22Rv1 (cell line): ENCODE measurements at regions not wholly inside any gene's neighbourhood (a gene's known extent, or its start where the extent isn't known, plus 50 kb on each side); places are given as distances from the start of the nearest gene placed in this dataset.

ENCODE experiments used
- ZFX ChIP-seq: fragments of 450-650 bp; IDR thresholded peaks from 2 replicates; pipeline ENCODE4 v1.6.1; 2017; ENCODE audit warnings: antibody characterized with exemption, borderline replicate concordance
- TF ChIP-seq, protein P1 (sequence below): fragments of 450-650 bp; IDR thresholded peaks from 2 replicates; pipeline ENCODE4 v1.5.1; 2017; ENCODE audit warnings: mild to moderate bottlenecking

DNA sequence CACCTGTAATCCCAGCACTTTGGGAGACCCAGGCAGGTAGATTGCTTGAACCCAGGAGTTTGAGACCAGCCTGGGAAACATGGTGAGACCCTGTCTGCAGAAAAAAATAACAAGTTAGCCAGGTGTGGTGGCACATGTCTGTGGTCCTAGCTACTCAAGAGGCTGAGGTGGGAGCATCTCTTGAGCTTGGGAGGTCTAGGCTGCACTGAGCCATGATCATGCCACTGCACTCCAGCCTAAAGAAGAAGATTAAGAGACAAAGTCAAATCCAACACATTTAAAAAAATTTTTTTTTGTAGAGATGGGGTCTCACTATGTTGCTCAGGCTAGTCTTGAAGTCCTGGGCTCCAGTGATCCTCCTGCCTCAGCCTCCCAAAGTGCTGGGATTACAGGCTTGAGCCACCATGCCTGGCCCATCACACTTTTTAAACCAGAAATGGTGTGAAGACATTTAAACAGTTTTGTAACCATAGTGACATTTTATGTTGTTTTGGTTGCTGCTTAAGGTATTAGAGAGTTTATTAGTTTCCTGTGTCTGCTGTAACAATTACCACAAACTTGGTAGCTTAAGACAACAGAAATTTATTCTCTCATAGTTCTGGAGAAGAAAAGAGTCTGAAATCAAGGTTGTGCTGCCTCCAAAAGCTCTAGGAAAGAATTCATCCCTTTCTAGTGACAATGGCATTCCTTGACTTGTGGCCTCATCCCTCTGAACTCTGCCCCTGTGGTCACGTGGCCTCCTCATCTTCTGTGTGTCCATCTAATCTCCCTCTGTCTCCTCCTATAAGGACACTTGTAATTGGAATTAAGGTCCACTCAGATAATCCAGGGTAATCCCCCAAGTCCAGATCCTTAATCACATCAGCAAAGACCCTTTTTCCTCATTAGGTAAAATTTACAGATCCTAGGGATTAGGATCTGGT lies 104.6 kb upstream of the TNFAIP3 start:
- TF ChIP-seq, protein P1, sequence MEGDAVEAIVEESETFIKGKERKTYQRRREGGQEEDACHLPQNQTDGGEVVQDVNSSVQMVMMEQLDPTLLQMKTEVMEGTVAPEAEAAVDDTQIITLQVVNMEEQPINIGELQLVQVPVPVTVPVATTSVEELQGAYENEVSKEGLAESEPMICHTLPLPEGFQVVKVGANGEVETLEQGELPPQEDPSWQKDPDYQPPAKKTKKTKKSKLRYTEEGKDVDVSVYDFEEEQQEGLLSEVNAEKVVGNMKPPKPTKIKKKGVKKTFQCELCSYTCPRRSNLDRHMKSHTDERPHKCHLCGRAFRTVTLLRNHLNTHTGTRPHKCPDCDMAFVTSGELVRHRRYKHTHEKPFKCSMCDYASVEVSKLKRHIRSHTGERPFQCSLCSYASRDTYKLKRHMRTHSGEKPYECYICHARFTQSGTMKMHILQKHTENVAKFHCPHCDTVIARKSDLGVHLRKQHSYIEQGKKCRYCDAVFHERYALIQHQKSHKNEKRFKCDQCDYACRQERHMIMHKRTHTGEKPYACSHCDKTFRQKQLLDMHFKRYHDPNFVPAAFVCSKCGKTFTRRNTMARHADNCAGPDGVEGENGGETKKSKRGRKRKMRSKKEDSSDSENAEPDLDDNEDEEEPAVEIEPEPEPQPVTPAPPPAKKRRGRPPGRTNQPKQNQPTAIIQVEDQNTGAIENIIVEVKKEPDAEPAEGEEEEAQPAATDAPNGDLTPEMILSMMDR: no peak
- TF ChIP-seq ZFX: no peak
